Breast epithelium (tissue), 4 donors: ENCODE measurements at regions not wholly inside any gene's neighbourhood (a gene's known extent, or its start where the extent isn't known, plus 50 kb on each side); places are given as distances from the start of the nearest gene placed in this dataset.
"Not testable (repeated sequence)": the region's sequence is repeated elsewhere in the genome, so short reads cannot be mapped to it uniquely, and the experiment has no call there.

Experiments used
- DNase-seq, 2 donors: peaks; one replicate each; pipeline ENCODE4 v3.0.0-alpha.2; 2019; ENCODE audit warnings: low spot score in 2 of 2
- H3K27ac ChIP-seq, 2 donors: fragments of 200-600 bp; sonication (generic) in 1 of 2; one replicate each; pipeline ENCODE4 v1.5.1; 2016 to 2019; ENCODE audit warnings: mild to moderate bottlenecking in 1 of 2
- H3K27me3 ChIP-seq, 2 donors: fragments of 200-600 bp; sonication (generic) in 1 of 2; one replicate each; pipeline versions ENCODE4 v1.5.1 to v1.6.0; 2017 to 2019; ENCODE audit warnings: control low read depth in 1 of 2, mild to moderate bottlenecking in 1 of 2
- H3K36me3 ChIP-seq: fragments of 200-600 bp; one replicate; pipeline ENCODE4 v1.5.1; 2019
- H3K4me1 ChIP-seq, 2 donors: fragments of 200-600 bp; sonication (generic); one replicate each; pipeline ENCODE4 v1.5.1; 2016 to 2019; ENCODE audit warnings: control low read depth in 1 of 2
- H3K4me3 ChIP-seq, 3 donors: fragments of 200-600 bp; sonication (generic); 1 replicate in 2 of 3; 2 replicates in 1 of 3; pipeline ENCODE4 v1.5.1; 2016 to 2019; ENCODE audit warnings: mild to moderate bottlenecking in 3 of 3, moderate library complexity in 2 of 3
- H3K9me3 ChIP-seq, 2 donors: fragments of 200-600 bp; sonication (generic) in 1 of 2; one replicate each; pipeline ENCODE4 v1.5.1; 2016 to 2019; ENCODE audit warnings: control low read depth in 1 of 2
- CTCF ChIP-seq, 3 donors: fragments of 450-650 bp; IDR thresholded peaks; one replicate each; pipeline ENCODE4 v1.5.1; 2016 to 2017; ENCODE audit warnings: antibody characterized with exemption in 3 of 3, mild to moderate bottlenecking in 3 of 3, moderate library complexity in 3 of 3
- POLR2A ChIP-seq: fragments of 450-650 bp; IDR thresholded peaks from one replicate; pipeline ENCODE4 v1.6.1; 2016; ENCODE audit warnings: antibody characterized with exemption, mild to moderate bottlenecking, moderate library complexity
- POLR2AphosphoS5 ChIP-seq, 3 donors: sonication (generic); formaldehyde crosslinking; IDR thresholded peaks; one replicate each; pipeline ENCODE4 v1.6.1; 2017; ENCODE audit warnings: antibody characterized with exemption in 3 of 3
- intact Hi-C: fragments of 100-400 bp; cut with DNase I; formaldehyde crosslinking; loops from one replicate; pipeline ENCODE4 v1.15.1; 2023; ENCODE audit warnings: low total_unique reads

- H3K9me3 ChIP-seq, DNase-seq, H3K4me3 ChIP-seq, H3K4me1 ChIP-seq, H3K27me3 ChIP-seq, intact Hi-C loops, H3K36me3 ChIP-seq, H3K27ac ChIP-seq: not testable (repeated sequence)
Observed at GRCh38 chr13:109702030-109702597, 84.3 kb downstream of the IRS2 start.

- TF ChIP-seq CTCF (IDR thresholded peaks at IDR 0.05) (no peak), POLR2AphosphoS5 (IDR thresholded peaks at IDR 0.05) (no peak), POLR2A (no peak)
- intact Hi-C loops, result no loop called here
- peak in 1 of 2 donors; percentile 45 for DNase-seq
- Histone ChIP-seq H3K4me3 (no peak overlapping the region), H3K36me3 (no peaks in the 10 kb centered on the region), H3K9me3 (no peaks in the 10 kb centered on the region), H3K27ac (no peak overlapping the region), H3K27me3 (no peaks in the 10 kb centered on the region), H3K4me1 (no peaks in the 10 kb centered on the region)
Observed at GRCh38 chr13:109700176-109700575, 86.2 kb downstream of the IRS2 start.

- Histone ChIP-seq H3K9me3 (no peaks in the 10 kb centered on the region), H3K4me1 (no peaks in the 10 kb centered on the region), H3K27ac (no peak overlapping the region), H3K27me3 (no peaks in the 10 kb centered on the region), H3K36me3 (no peaks in the 10 kb centered on the region), H3K4me3 (no peak overlapping the region)
- no peak for DNase-seq
- TF ChIP-seq POLR2A (no peak), POLR2AphosphoS5 (IDR thresholded peaks at IDR 0.05) (no peak), CTCF (IDR thresholded peaks at IDR 0.05) (no peak)
- intact Hi-C loops, result no loop called here
Observed at GRCh38 chr13:109699628-109700071, 86.7 kb downstream of the IRS2 start.

GRCh38 chr13:109698779-109699178, 87.6 kb downstream of the IRS2 start:
- Histone ChIP-seq H3K36me3 (no peaks in the 10 kb centered on the region), H3K4me3 (no peak overlapping the region), H3K27ac (no peak overlapping the region), H3K27me3 (no peaks in the 10 kb centered on the region), H3K9me3 (no peaks in the 10 kb centered on the region), H3K4me1 (no peaks in the 10 kb centered on the region)
- TF ChIP-seq POLR2AphosphoS5 (IDR thresholded peaks at IDR 0.05) (no peak), CTCF (IDR thresholded peaks at IDR 0.05) (no peak), POLR2A (no peak)
- intact Hi-C loops, result no loop called here
- DNase-seq, result no peak

- Histone ChIP-seq H3K4me3 (no peak overlapping the region), H3K36me3 (no peaks in the 10 kb centered on the region), H3K27me3 (no peaks in the 10 kb centered on the region), H3K9me3 (no peaks in the 10 kb centered on the region), H3K4me1 (no peaks in the 10 kb centered on the region), H3K27ac (no peak overlapping the region)
- no peak for DNase-seq
- TF ChIP-seq CTCF (IDR thresholded peaks at IDR 0.05) (no peak), POLR2AphosphoS5 (IDR thresholded peaks at IDR 0.05) (no peak), POLR2A (no peak)
- intact Hi-C loops, result no loop called here
Observed at GRCh38 chr13:109697936-109698335, 88.4 kb downstream of the IRS2 start.
